HG02973 (cell line): ENCODE measurements at regions not wholly inside any gene's neighbourhood (a gene's known extent, or its start where the extent isn't known, plus 50 kb on each side); places are given as distances from the start of the nearest gene placed in this dataset.

Experiments used
- ATAC-seq: cut with Tn5 transposase; IDR thresholded peaks from one replicate; pipeline ENCODE4 v1.9.1; 2021; ENCODE audit warnings: moderate library complexity; ENCODE audit not compliant: unreplicated experiment

GRCh38 chr2:147712051-147712450, 132.8 kb upstream of the ACVR2A start:
- no peak for ATAC-seq

- ATAC-seq: no peak
Observed at GRCh38 chr2:147711031-147711430, 133.8 kb upstream of the ACVR2A start.

DNA sequence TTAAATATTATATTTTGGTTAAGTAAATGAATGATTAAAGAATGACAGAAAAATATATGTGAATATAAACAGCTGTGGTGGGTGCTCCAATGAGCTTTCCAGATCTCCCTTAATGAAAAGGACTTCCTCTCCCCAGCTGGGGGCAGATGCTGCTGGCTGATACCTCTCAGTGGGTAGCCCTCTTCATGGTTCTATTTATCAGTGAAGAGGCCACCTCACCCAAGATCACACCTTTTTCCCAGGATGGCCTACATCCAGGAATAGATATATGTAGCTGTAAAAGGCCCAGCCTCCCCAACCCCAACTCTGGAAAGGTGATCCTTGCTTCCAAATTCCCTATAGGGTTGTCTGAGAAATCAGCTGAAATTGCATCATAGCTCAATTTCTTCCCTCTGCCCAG, 135.2 kb upstream of the ACVR2A start:
- no peak for ATAC-seq

DNA sequence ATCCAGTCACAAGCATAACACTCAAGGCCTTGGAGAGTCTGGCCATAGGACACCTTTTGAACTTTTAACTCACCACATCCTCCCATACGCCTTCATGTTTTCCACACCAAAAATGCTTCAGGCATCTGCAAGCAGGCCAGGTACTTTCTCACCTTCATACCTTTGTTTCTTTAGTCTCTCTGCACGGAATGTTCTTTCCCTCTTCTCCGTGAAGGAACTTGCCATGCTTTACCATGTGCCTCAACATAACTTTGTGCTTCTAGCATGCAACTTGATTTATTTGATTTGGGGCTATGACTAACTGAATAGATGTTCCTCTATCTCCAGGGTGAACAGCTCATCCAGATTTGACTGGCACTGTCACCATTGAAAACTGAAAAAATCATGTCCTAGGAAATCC, 141.7 kb upstream of the ACVR2A start:
- no peak for ATAC-seq

GRCh38 chr2:147698166-147698565, 146.7 kb upstream of the ACVR2A start:
- ATAC-seq: no peak

GRCh38 chr2:147696426-147696825, 148.4 kb upstream of the ACVR2A start:
- ATAC-seq: no peak

GRCh38 chr2:147689220-147689909, 155.5 kb upstream of the ACVR2A start:
- ATAC-seq: peak; percentile 100

DNA sequence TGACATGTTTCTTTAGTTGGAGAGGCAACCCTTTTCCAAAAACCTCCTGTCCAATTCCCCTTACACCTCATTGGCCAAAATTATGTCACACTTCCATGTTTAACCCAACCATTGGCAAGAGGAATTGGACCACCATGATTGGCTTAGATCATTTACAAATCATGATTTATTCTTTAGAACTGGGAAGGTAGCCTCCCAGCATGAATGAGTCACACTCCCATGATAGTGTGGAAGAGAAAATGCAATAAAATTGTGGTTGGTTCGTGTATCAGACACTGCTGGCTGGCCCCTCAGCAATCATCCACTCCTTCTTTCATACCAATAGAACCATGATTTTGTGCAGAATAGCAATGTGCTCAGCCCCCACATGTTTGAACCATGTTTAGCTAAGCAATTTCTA, 156.6 kb upstream of the ACVR2A start:
- ATAC-seq: no peak

DNA sequence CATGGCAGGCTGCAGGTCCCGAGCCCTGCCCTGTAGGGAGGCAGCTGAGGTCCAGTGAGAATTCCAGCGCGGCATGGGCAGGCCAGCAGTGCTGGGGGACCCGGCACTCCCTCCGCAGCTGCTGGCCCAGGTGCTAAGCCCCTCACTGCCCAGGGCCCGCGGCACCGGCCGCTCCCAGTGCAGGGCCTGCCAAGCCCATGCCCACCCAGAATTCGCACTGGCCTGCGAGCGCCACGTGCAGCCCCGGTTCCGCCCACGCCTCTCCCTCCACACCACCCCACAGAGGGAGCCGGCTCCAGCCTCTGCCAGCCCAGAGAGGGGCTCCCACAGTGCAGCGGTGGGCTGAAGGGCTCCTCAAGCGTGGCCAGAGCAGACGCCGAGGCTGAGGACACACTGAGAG, 158.5 kb upstream of the ACVR2A start:
- no peak for ATAC-seq

DNA sequence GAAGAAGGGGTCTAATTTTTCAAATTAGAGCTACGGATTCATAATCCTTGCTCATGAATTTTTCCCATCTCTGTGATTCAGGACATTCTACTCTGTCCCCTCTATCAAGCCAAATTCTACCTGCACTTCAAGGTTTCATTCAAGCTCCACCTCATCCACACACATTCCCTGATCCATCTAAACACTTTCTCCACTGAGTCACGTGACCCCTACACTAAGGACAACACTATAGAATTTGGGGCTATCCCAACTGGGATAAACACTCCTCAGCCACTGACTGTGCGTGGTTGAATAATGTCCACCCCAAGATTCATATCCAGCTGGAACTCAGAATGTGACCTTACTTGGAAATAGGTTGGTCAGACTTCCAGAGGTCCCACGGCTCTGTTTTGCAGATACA, 159.9 kb upstream of the ACVR2A start:
- no peak for ATAC-seq

- ATAC-seq: no peak
Observed at GRCh38 chr2:147683380-147683779, 161.4 kb upstream of the ACVR2A start.

DNA sequence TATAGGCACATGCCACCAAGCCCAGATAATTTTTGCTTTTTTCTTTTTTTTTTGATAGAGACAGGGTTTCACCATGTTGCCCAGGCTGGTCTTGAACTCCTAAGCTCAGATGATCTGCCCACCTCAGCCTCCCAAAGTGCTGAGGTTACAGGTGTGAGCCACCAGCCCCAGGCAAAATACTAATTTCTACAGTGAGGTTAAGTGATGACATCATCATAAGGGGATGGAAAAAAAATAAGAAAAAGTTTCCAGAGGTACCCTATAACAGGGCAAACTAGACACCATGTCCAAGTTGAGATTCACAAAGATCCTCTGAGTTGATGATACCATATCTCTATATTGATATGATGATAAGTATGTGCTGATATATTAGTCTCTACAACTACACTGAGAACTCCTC, 163.7 kb upstream of the ACVR2A start:
- no peak for ATAC-seq

DNA sequence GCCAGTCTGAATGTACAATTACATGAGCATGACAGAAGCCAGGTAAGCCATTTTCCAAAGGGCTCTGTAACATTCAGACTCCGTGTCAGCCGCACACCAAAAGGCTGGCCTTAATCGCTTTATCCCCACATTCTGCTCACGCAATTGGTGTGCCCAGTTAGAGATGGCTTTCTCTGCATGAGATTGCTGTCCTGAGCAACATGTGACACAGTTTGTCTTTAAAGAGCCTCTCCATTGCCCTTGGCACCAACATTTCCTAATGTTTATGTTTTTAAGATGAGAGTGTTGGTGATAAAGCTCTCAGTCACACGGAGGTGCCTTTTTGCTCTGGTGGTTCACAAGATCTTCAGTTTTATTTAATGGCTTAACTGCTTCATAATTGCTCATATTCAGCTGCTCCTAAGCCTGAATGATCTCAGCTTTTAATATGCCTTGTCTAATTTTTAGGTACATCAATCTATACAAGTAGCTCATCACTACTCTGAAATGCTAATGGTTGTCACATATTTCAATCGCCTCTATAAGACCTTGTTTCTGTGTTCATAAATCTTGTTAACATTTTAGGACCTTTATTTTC, 164.8 kb upstream of the ACVR2A start:
- ATAC-seq: no peak

DNA sequence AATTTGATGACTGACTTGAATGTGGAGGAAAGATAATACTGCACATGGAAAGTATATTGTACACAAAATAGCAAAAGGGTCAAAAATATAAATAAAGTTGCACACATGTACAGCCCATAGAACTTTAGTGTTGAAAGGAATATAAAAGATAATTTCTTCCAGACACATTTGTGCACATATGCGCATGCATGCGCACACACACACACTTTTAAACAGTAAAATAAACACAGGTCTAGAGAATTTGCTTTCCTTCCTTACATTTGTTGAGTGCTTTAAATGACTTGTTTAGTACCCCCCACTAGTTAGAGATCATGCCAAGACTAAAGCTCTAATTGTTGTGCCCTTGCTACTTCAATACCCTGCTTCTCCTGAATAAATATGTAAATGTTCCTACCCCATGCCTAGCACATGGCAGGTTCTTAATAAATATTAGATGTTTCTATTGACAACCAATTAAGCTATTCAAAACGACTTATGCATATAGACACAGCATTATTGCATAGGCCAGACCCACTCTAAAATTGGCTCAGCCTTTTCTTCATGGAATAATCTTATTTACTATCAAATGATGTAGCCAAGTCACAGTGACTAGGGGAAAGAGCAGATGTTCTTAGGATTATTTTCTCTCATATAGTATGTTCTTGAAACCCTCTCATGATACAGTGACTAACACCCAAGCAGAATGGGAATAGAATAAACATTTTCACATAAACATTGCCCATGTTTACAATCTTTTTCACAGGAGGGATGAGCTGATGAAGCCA, 165.5 kb upstream of the ACVR2A start:
- no peak for ATAC-seq

DNA sequence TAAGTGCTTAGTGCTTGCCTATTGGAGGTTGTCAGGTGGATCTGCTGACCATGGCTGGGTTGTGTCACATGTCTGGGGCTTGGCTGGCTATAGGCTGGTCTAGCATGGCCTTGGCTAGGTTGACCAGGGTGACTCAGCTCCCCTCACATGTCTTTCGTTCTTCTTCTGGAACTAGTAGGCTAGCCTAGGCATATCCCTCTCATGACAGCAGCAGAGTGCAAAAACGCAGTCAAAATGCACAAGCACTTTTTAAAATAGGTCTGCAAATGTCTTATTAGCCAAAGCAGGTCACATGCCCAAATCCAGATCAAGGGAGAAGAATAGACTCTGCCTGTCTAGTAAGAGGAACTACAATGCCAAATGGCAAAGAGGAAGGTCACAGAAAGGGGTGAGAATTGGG, 179.7 kb upstream of the ACVR2A start:
- no peak for ATAC-seq

DNA sequence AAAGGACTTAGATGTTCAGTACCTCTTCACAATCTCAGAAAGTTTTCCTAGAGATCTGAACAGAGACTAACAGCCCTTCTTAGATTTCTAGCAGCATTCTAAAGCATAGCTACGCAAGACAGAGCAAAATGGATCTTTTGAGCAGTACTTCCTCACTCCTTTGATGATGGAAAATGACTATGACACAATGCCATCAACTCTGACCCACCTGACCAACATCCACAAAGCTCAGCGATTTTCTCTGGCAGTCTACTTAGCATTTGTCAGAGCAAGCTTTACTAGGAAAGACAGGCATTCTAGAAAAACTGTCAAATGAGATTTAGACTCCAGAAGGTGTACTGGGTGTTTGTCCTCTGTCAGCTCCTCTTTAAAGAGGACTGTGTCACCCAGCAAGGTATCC, 180.9 kb upstream of the ACVR2A start:
- no peak for ATAC-seq

DNA sequence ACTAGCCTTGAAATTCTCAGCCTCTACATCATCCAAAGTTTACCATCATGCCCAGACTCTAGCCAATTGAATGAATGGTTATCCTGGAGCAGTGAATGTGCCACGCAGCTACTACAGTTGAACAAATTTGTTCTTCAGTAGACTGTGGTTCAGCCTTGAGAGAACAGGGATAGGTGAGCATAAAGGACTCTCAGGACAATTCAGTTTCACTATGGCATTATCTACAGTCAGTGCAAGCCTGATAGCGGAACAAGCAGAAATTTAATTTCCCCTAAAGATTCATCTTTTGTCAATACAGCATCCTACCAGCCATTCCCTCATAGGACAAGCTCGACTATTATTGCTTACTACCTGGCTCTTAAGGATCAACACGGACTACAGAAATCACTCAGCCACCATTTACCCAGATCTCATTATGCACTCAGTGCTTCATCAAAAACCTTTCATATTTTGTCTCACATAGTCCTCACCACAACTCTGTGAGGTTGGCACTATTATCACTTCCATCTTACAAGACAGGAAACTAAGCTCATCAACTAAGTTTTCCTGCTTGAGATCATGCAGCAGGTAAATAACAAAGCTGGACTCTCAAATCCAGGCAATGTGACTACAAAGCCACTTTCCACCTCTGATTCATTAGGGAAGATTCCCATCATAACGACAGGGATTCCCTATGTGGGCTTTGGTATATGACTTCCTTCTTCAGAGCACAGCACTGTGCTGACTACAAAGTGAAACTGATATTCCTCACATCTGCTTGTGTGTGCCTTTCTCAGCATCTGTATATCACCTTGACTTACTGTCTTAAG, 181.5 kb upstream of the ACVR2A start:
- peak; percentile 82 for ATAC-seq

DNA sequence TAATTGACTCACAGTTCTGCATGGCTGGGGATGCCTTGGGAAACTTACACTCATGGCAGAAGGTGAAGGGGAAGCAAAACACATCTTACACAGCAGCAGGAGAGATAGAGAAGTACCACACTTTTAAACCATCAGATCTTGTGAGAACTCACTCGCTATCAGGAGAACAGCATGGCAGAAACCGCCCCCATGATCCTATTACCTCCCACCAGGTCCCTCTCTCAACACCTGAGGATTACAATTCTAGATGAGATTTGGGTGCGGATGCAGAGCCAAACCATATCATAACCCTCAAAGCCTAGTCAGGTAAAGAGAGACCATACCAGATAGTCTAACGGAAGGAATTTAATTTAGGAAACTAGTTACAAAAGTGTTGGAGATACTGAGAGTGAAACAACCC, 182.6 kb upstream of the ACVR2A start:
- no peak for ATAC-seq

DNA sequence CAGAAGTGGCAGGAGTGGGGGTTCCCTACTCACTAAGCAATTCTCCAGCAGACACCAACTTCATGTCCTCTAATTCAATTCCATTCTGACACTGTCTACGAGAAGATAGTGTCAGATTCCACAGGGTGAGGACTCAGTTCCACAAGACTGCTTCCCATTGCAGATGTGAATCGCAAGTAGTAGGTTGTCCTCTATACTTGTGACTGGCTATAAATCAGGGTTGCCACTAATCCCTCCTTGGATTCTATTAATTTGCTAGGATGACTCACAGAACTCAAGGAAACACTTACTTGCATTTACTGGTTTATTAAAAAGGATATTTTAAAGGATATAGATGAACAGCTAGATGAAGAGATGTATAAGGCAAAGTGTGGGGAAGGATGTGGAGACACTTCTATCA, 184.1 kb upstream of the ACVR2A start:
- ATAC-seq: no peak

DNA sequence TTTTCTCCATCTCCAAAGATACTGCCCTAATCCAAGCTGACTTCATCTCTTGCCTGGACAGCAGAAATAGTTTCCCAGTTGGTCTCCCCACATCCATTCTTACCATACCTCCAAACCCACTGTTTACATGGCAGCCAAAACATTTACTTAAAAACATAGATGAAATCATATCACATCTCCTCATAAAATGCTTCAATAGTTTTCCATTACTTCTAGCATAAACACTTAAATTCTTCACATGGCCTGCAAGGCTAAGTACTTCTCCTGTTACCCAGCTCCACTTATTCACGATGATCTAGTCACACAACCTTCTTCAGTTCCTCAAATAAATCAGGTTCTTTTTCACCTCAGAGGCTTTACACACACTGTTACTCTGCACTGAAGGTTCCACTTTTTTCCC, 185.8 kb upstream of the ACVR2A start:
- no peak for ATAC-seq
